Ovary (tissue), 3 donors: ENCODE measurements at regions not wholly inside any gene's neighbourhood (a gene's known extent, or its start where the extent isn't known, plus 50 kb on each side); places are given as distances from the start of the nearest gene placed in this dataset.

Source experiments
- CTCF ChIP-seq, 3 donors: fragments of 450-650 bp in 2 of 3; fragments of 200-600 bp in 1 of 3; IDR thresholded peaks; one replicate each; pipeline versions ENCODE4 v1.5.1 to v1.8.0; 2016 to 2022; ENCODE audit warnings: antibody characterized with exemption in 3 of 3, mild to moderate bottlenecking in 1 of 3
- EP300 ChIP-seq: sonication (generic); formaldehyde crosslinking; IDR thresholded peaks from one replicate; pipeline ENCODE4 v1.6.1; 2017; ENCODE audit warnings: antibody characterized with exemption
- POLR2A ChIP-seq: fragments of 450-650 bp; IDR thresholded peaks from one replicate; pipeline ENCODE4 v1.6.1; 2017; ENCODE audit warnings: antibody characterized with exemption, mild to moderate bottlenecking, moderate library complexity
- donor health status: DM: no; HTN: no; CAD: no.

GRCh38 chr18:70671889-70672565 lies 383.2 kb downstream of the SOCS6 start:
- TF ChIP-seq CTCF (IDR thresholded peaks at IDR 0.05) (no peak), POLR2A (no peak), EP300 (no peak)
